HEK293T (cell line): ENCODE measurements at regions not wholly inside any gene's neighbourhood (a gene's known extent, or its start where the extent isn't known, plus 50 kb on each side); places are given as distances from the start of the nearest gene placed in this dataset.

Source experiments
- CTCF ChIA-PET: fragments of 350-600 bp; formaldehyde crosslinking; extraction: SDS; loops from one replicate; lab custom pipeline; 2021; ENCODE audit warnings: antibody characterized with exemption, inconsistent platforms; lab: Yijun Ruan, JAX
- POLR2A ChIA-PET: fragments of 350-600 bp; formaldehyde crosslinking; extraction: SDS; loops from one replicate; lab custom pipeline; 2020; ENCODE audit warnings: antibody characterized with exemption, inconsistent platforms; lab: Yijun Ruan, JAX
- DNase-seq: peaks from one replicate; pipeline ENCODE4 v3.0.0; 2012; ENCODE audit warnings: mixed read lengths; ENCODE audit errors: extremely low spot score
- ARNT ChIP-seq: fragments of 450-650 bp; IDR thresholded peaks from 2 replicates; pipeline ENCODE4 v1.6.1; 2017; ENCODE audit warnings: mild to moderate bottlenecking
- BHLHE40 ChIP-seq: fragments of 450-650 bp; IDR thresholded peaks from 2 replicates; pipeline ENCODE4 v1.6.1; 2016; ENCODE audit warnings: mild to moderate bottlenecking, moderate library complexity, borderline replicate concordance
- CTBP1 ChIP-seq: fragments of 450-650 bp; IDR thresholded peaks from 2 replicates; pipeline ENCODE4 v1.6.1; 2016; ENCODE audit warnings: borderline replicate concordance
- ELF4 ChIP-seq: fragments of 450-650 bp; IDR thresholded peaks from 2 replicates; pipeline ENCODE4 v1.6.1; 2017; ENCODE audit warnings: antibody characterized with exemption
- FOXA1 ChIP-seq: fragments of 450-650 bp; IDR thresholded peaks from 2 replicates; pipeline ENCODE4 v1.6.1; 2016; ENCODE audit warnings: mild to moderate bottlenecking
- FOXK2 ChIP-seq: fragments of 450-650 bp; IDR thresholded peaks from 2 replicates; pipeline ENCODE4 v1.6.1; 2016; ENCODE audit warnings: mild to moderate bottlenecking
- FOXM1 ChIP-seq: fragments of 450-650 bp; IDR thresholded peaks from 2 replicates; pipeline ENCODE4 v1.6.1; 2017; ENCODE audit warnings: mild to moderate bottlenecking, borderline replicate concordance
- HDGF ChIP-seq: fragments of 450-650 bp; IDR thresholded peaks from 2 replicates; pipeline ENCODE4 v1.6.1; 2017; ENCODE audit warnings: antibody characterized with exemption, borderline replicate concordance
- L3MBTL2 ChIP-seq: fragments of 450-650 bp; conservative IDR thresholded peaks from 2 replicates; pipeline ENCODE4 v1.6.1; 2016; ENCODE audit warnings: mild to moderate bottlenecking
- LEF1 ChIP-seq: fragments of 450-650 bp; IDR thresholded peaks from 2 replicates; pipeline ENCODE4 v1.6.1; 2017; ENCODE audit warnings: mild to moderate bottlenecking, borderline replicate concordance
- NFRKB ChIP-seq: fragments of 450-650 bp; IDR thresholded peaks from 2 replicates; pipeline ENCODE4 v1.6.1; 2016; ENCODE audit warnings: mild to moderate bottlenecking, moderate library complexity
- SP1 ChIP-seq: fragments of 450-650 bp; IDR thresholded peaks from 2 replicates; pipeline ENCODE4 v1.6.1; 2017
- SUZ12 ChIP-seq: fragments of 450-650 bp; IDR thresholded peaks from 2 replicates; pipeline ENCODE4 v1.6.1; 2016; ENCODE audit warnings: mild to moderate bottlenecking
- TARDBP ChIP-seq: fragments of 450-650 bp; IDR thresholded peaks from 2 replicates; pipeline ENCODE4 v1.6.1; 2016
- ZNF384 ChIP-seq: fragments of 450-650 bp; IDR thresholded peaks from 2 replicates; pipeline ENCODE4 v1.6.1; 2016
- TF ChIP-seq, protein P1 (sequence below): fragments of 450-650 bp; IDR thresholded peaks from 2 replicates; pipeline ENCODE4 v1.6.1; 2016

DNA sequence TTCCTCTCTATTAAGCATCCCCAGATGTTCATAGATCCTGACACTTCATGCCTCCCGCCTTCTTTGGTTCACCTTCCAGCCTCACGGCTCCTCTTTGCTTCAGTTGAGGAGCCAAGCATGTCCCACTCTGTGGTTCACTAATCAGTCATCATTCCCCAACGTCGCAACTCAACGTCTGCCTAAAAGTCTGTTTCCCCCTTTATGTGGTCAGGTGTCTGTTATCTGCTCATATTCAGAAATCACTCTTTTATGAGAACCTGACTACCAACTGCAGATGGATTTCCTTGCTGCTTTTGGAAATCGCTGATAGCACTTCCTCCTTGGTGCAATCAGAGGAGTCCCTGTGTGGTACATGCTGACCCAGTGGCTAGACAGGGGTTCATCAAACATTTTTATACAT, 94.1 kb upstream of the VANGL1 start:
- TF ChIP-seq, protein P1, sequence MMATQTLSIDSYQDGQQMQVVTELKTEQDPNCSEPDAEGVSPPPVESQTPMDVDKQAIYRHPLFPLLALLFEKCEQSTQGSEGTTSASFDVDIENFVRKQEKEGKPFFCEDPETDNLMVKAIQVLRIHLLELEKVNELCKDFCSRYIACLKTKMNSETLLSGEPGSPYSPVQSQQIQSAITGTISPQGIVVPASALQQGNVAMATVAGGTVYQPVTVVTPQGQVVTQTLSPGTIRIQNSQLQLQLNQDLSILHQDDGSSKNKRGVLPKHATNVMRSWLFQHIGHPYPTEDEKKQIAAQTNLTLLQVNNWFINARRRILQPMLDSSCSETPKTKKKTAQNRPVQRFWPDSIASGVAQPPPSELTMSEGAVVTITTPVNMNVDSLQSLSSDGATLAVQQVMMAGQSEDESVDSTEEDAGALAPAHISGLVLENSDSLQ = no peak
- no peak for TF ChIP-seq FOXA1
- TF ChIP-seq FOXK2 = no peak
- no peak for TF ChIP-seq ELF4
- no peak for TF ChIP-seq FOXM1
- TF ChIP-seq ARNT = no peak
- TF ChIP-seq SUZ12 = no peak
- TF ChIP-seq BHLHE40 = no peak
- TF ChIP-seq NFRKB = no peak
- TF ChIP-seq TARDBP = no peak
- TF ChIP-seq SP1 = no peak
- TF ChIP-seq ZNF384 = no peak
- no peak for TF ChIP-seq HDGF
- TF ChIP-seq LEF1 = no peak
- no peak for TF ChIP-seq L3MBTL2
- ChIA-PET POLR2A (no interaction called here), CTCF (interaction anchor here (0.6 to 1.3 kb wide), 4 partner anchors 23 to 61 kb away, joined by 3 to 4 read pairs (median 3); no protein-coding TSS in a partner anchor)
- no peak for DNase-seq

- CTCF ChIA-PET = interaction anchor here (0.8 to 1.3 kb wide), 3 partner anchors 48 to 62 kb away, joined by 3 to 4 read pairs (median 3); no protein-coding TSS in a partner anchor
- TF ChIP-seq HDGF (no peak), SUZ12 (no peak), BHLHE40 (no peak), L3MBTL2 (no peak), FOXK2 (no peak)
- no peak for DNase-seq
- POLR2A ChIA-PET = no interaction called here
These were observed 94.9 kb upstream of the VANGL1 start for GRCh38 chr1:115546846-115547245.

- CTCF ChIA-PET = interaction anchor here (0.9 to 1.3 kb wide), 3 partner anchors 49 to 63 kb away, joined by 3 to 5 read pairs (median 4); no protein-coding TSS in a partner anchor
- DNase-seq = peak; percentile 68
- TF ChIP-seq SP1 (no peak), BHLHE40 (no peak), ELF4 (no peak), SUZ12 (no peak), LEF1 (no peak), L3MBTL2 (no peak), HDGF (no peak), ZNF384 (no peak), ARNT (no peak), FOXA1 (no peak), FOXK2 (no peak)
- TF ChIP-seq, protein P1 = no peak
- POLR2A ChIA-PET = no interaction called here
These were observed 95.7 kb upstream of the VANGL1 start for GRCh38 chr1:115545791-115546733.

GRCh38 chr1:115545096-115545720, 96.6 kb upstream of the VANGL1 start:
- CTCF ChIA-PET = interaction anchor here (0.9 kb wide), 1 partner anchor 50 kb away, joined by 5 read pairs; no protein-coding TSS in a partner anchor
- TF ChIP-seq FOXK2 (no peak), FOXM1 (no peak), BHLHE40 (no peak), L3MBTL2 (no peak), FOXA1 (no peak), LEF1 (no peak), CTBP1 (no peak), TARDBP (no peak), SP1 (no peak), ZNF384 (no peak), SUZ12 (no peak), HDGF (no peak)
- TF ChIP-seq, protein P1 = no peak
- POLR2A ChIA-PET = no interaction called here
- no peak for DNase-seq

DNA sequence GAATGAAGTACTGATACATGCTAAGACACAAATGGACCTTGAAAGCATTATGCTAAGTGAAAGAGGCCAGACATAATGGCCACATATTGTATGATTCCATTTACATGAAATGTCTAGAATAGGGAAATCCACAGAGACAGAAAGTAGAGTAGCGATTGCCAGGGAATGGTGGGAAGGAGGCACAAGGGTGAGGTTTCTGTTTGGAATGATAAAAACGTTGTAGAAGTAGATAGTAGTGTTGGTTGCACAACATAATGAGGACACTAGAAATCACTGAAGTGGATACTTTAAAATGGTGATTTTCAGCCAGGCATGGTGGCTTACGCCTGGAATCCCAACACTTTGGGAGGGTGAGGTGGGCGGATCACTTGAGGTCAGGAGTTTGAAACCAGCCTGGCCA, 97.6 kb upstream of the VANGL1 start:
- TF ChIP-seq FOXK2 = no peak
- TF ChIP-seq LEF1 = no peak
- TF ChIP-seq HDGF = no peak
- no peak for TF ChIP-seq SP1
- TF ChIP-seq, protein P1 = no peak
- TF ChIP-seq L3MBTL2 = no peak
- TF ChIP-seq BHLHE40 = no peak
- TF ChIP-seq FOXM1 = no peak
- no peak for TF ChIP-seq TARDBP
- no peak for TF ChIP-seq NFRKB
- no peak for DNase-seq
- CTCF ChIA-PET = no interaction called here
- POLR2A ChIA-PET = no interaction called here
